GM23338 (cell line): ENCODE measurements at regions not wholly inside any gene's neighbourhood (a gene's known extent, or its start where the extent isn't known, plus 50 kb on each side); places are given as distances from the start of the nearest gene placed in this dataset.

Source experiments
- ATAC-seq: fragments of 200-7000 bp; cut with Tn5 transposase; 3 replicates; pipeline ENCODE4 v1.9.1; 2020
- DNase-seq: peaks from one replicate; pipeline ENCODE4 v3.0.0-alpha.2; 2015; ENCODE audit warnings: low spot score
- H2AFZ ChIP-seq: fragments of 200-600 bp; sonication (generic); 2 replicates; pipeline ENCODE4 v1.8.0; 2016; ENCODE audit warnings: antibody characterized with exemption, mild to moderate bottlenecking, moderate library complexity
- H3F3A ChIP-seq: fragments of 200-600 bp; sonication (generic); replicated peaks from 2 replicates; pipeline ENCODE4 v1.8.0; 2017; ENCODE audit warnings: antibody characterized with exemption, mixed run types, low read depth
- H3K27ac ChIP-seq: fragments of 200-600 bp; sonication (generic); 2 replicates; pipeline ENCODE4 v1.6.1; 2016; ENCODE audit warnings: low read depth
- H3K27me3 ChIP-seq: fragments of 200-600 bp; sonication (generic); 2 replicates; pipeline ENCODE4 v1.8.0; 2016; ENCODE audit warnings: mild to moderate bottlenecking, mixed run types, moderate library complexity; ENCODE audit not compliant: insufficient read depth
- H3K36me3 ChIP-seq: fragments of 200-600 bp; sonication (generic); 2 replicates; pipeline ENCODE4 v1.8.0; 2016; ENCODE audit warnings: mild to moderate bottlenecking; ENCODE audit not compliant: insufficient read depth
- H3K4me1 ChIP-seq: fragments of 200-600 bp; sonication (generic); 2 replicates; pipeline ENCODE4 v1.8.0; 2016; ENCODE audit warnings: mild to moderate bottlenecking, moderate library complexity; ENCODE audit not compliant: insufficient read depth
- H3K4me2 ChIP-seq: fragments of 200-600 bp; sonication (generic); 2 replicates; pipeline ENCODE4 v1.7.1; 2017; ENCODE audit warnings: mixed run types
- H3K4me3 ChIP-seq: fragments of 200-600 bp; sonication (generic); 2 replicates; pipeline ENCODE4 v1.6.1; 2016; ENCODE audit warnings: mixed run types
- H3K79me2 ChIP-seq: fragments of 200-600 bp; sonication (generic); replicated peaks from 2 replicates; pipeline ENCODE4 v1.8.0; 2017; ENCODE audit warnings: mild to moderate bottlenecking; ENCODE audit not compliant: insufficient read depth
- H3K9me2 ChIP-seq: fragments of 200-600 bp; sonication (generic); 2 replicates; pipeline ENCODE4 v1.8.0; 2017; ENCODE audit not compliant: insufficient read depth
- H4K20me1 ChIP-seq: fragments of 200-600 bp; sonication (generic); replicated peaks from 2 replicates; pipeline ENCODE4 v1.8.0; 2017; ENCODE audit warnings: mild to moderate bottlenecking; ENCODE audit not compliant: insufficient read depth
- H3K27ac Mint-ChIP-seq: 2 replicates; pipeline ENCODE4 v1.8.0; 2020; ENCODE audit warnings: inconsistent platforms, mild to moderate bottlenecking, moderate library complexity, mixed read lengths
- H3K27me3 Mint-ChIP-seq: 3 replicates; pipeline ENCODE4 v1.8.0; 2022; ENCODE audit warnings: low read depth, mild to moderate bottlenecking, moderate library complexity, mixed read lengths, inconsistent platforms; ENCODE audit not compliant: insufficient read depth, poor library complexity
- H3K36me3 Mint-ChIP-seq: 3 replicates; pipeline ENCODE4 v1.8.0; 2021; ENCODE audit warnings: low read depth, mild to moderate bottlenecking, inconsistent platforms, moderate library complexity, mixed read lengths
- H3K4me1 Mint-ChIP-seq: 3 replicates; pipeline ENCODE4 v1.8.0; 2020; ENCODE audit warnings: mild to moderate bottlenecking, inconsistent platforms, mixed read lengths
- H3K4me3 Mint-ChIP-seq: 3 replicates; pipeline ENCODE4 v1.8.0; 2021; ENCODE audit warnings: moderate library complexity, mild to moderate bottlenecking, inconsistent platforms, mixed read lengths
- H3K9me3 Mint-ChIP-seq: 3 replicates; pipeline ENCODE4 v1.8.0; 2020; ENCODE audit warnings: moderate library complexity, mild to moderate bottlenecking, inconsistent platforms, mixed read lengths
- EZH2phosphoT487 ChIP-seq: fragments of 200-600 bp; sonication (generic); IDR thresholded peaks from one replicate; pipeline ENCODE4 v1.8.1; 2018; ENCODE audit warnings: antibody characterized with exemption; ENCODE audit not compliant: unreplicated experiment
- ZNF114 ChIP-seq: fragments of 250-450 bp; sonication (Bioruptor Pico); IDR thresholded peaks from 2 replicates; pipeline ENCODE4 v1.5.0; 2020; ENCODE audit warnings: mild to moderate bottlenecking, moderate library complexity
- ZNF331 ChIP-seq: fragments of 250-450 bp; sonication (Bioruptor Pico); IDR thresholded peaks from 2 replicates; pipeline ENCODE4 v1.5.0; 2020; ENCODE audit warnings: low read depth, mild to moderate bottlenecking, moderate library complexity
- TF ChIP-seq, protein P1 (sequence below): fragments of 250-450 bp; sonication (Bioruptor Pico); IDR thresholded peaks from 2 replicates; pipeline ENCODE4 v1.5.0; 2020; ENCODE audit warnings: mild to moderate bottlenecking, moderate library complexity
- TF ChIP-seq, protein P2 (sequence below): IDR thresholded peaks from 2 replicates; pipeline ENCODE4 v1.6.1; 2016; ENCODE audit warnings: antibody characterized with exemption

DNA sequence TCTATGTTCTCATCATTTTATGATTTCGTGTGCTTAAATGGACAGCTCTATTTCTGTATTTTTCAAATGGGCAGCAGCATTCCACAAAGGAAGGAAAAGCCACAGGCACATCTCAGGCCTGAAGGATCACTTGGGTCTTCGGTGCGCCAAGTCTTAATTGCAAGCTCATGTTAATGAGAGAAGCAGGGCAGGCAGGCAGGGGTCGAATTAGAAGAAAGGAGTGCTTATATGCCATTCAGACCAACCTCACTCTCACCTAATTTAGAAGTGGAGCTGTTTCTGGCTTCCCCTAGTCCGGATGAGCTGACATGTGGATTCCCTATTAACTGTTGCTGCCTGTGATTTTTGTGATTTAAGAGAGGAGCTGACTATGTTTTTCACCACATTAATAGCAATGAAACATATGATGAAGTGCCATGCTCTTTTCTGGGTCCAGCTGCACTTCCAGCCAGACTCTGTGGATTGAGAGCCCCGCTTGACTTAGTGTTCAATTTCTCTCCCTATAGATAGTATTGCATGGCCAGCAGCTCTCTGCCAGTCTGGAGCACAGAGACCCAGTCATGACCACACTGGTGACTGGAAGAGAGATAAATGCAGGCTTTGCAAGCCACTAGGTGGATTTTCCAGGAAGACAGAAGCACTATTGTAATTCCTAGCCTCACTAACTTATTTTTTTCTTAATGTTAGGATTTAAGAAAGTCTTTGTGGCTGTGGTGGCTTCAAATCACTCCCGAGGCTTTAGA, 373.9 kb upstream of the FAT3 start:
- Mint-ChIP-seq H3K4me3 (no peak overlapping the region), H3K36me3 (no peaks in the 10 kb centered on the region), H3K27ac (no peak overlapping the region), H3K27me3 (no peaks in the 10 kb centered on the region), H3K9me3 (no peaks in the 10 kb centered on the region), H3K4me1 (peaks cover 13% of the 10 kb centered on the region; the same call in 2 of the 3 replicates)
- DNase-seq (peak; percentile 10), ATAC-seq (peak; percentile 67)
- Histone ChIP-seq H3K9me2 (no peaks in the 10 kb centered on the region), H3K36me3 (no peaks in the 10 kb centered on the region), H3K79me2 (no peaks in the 10 kb centered on the region), H2AFZ (peak overlapping the region; percentile 84), H3K27ac (no peak overlapping the region), H3F3A (no peaks in the 10 kb centered on the region), H3K4me2 (no peak overlapping the region), H4K20me1 (no peaks in the 10 kb centered on the region), H3K4me1 (no peaks in the 10 kb centered on the region), H3K27me3 (no peaks in the 10 kb centered on the region), H3K4me3 (no peak overlapping the region)
- TF ChIP-seq ZNF331, result no peak
- TF ChIP-seq, protein P1, sequence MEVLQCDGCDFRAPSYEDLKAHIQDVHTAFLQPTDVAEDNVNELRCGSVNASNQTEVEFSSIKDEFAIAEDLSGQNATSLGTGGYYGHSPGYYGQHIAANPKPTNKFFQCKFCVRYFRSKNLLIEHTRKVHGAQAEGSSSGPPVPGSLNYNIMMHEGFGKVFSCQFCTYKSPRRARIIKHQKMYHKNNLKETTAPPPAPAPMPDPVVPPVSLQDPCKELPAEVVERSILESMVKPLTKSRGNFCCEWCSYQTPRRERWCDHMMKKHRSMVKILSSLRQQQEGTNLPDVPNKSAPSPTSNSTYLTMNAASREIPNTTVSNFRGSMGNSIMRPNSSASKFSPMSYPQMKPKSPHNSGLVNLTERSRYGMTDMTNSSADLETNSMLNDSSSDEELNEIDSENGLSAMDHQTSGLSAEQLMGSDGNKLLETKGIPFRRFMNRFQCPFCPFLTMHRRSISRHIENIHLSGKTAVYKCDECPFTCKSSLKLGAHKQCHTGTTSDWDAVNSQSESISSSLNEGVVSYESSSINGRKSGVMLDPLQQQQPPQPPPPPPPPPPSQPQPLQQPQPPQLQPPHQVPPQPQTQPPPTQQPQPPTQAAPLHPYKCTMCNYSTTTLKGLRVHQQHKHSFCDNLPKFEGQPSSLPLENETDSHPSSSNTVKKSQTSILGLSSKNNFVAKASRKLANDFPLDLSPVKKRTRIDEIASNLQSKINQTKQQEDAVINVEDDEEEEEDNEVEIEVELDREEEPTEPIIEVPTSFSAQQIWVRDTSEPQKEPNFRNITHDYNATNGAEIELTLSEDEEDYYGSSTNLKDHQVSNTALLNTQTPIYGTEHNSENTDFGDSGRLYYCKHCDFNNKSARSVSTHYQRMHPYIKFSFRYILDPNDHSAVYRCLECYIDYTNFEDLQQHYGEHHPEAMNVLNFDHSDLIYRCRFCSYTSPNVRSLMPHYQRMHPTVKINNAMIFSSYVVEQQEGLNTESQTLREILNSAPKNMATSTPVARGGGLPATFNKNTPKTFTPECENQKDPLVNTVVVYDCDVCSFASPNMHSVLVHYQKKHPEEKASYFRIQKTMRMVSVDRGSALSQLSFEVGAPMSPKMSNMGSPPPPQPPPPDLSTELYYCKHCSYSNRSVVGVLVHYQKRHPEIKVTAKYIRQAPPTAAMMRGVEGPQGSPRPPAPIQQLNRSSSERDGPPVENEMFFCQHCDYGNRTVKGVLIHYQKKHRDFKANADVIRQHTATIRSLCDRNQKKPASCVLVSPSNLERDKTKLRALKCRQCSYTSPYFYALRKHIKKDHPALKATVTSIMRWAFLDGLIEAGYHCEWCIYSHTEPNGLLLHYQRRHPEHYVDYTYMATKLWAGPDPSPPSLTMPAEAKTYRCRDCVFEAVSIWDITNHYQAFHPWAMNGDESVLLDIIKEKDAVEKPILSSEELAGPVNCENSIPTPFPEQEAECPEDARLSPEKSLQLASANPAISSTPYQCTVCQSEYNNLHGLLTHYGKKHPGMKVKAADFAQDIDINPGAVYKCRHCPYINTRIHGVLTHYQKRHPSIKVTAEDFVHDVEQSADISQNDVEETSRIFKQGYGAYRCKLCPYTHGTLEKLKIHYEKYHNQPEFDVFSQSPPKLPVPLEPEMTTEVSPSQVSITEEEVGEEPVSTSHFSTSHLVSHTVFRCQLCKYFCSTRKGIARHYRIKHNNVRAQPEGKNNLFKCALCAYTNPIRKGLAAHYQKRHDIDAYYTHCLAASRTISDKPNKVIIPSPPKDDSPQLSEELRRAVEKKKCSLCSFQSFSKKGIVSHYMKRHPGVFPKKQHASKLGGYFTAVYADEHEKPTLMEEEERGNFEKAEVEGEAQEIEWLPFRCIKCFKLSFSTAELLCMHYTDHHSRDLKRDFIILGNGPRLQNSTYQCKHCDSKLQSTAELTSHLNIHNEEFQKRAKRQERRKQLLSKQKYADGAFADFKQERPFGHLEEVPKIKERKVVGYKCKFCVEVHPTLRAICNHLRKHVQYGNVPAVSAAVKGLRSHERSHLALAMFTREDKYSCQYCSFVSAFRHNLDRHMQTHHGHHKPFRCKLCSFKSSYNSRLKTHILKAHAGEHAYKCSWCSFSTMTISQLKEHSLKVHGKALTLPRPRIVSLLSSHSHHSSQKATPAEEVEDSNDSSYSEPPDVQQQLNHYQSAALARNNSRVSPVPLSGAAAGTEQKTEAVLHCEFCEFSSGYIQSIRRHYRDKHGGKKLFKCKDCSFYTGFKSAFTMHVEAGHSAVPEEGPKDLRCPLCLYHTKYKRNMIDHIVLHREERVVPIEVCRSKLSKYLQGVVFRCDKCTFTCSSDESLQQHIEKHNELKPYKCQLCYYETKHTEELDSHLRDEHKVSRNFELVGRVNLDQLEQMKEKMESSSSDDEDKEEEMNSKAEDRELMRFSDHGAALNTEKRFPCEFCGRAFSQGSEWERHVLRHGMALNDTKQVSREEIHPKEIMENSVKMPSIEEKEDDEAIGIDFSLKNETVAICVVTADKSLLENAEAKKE (CRISPR knock-in tag), result no peak
- TF ChIP-seq EZH2phosphoT487, result no peak
- TF ChIP-seq ZNF114, result no peak
- TF ChIP-seq, protein P2, sequence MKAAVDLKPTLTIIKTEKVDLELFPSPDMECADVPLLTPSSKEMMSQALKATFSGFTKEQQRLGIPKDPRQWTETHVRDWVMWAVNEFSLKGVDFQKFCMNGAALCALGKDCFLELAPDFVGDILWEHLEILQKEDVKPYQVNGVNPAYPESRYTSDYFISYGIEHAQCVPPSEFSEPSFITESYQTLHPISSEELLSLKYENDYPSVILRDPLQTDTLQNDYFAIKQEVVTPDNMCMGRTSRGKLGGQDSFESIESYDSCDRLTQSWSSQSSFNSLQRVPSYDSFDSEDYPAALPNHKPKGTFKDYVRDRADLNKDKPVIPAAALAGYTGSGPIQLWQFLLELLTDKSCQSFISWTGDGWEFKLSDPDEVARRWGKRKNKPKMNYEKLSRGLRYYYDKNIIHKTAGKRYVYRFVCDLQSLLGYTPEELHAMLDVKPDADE, result no peak
